ENCODE measurements at regions not wholly inside any gene's neighbourhood (a gene's known extent, or its start where the extent isn't known, plus 50 kb on each side); places are given as distances from the start of the nearest gene placed in this dataset.
"Not testable (repeated sequence)": the region's sequence is repeated elsewhere in the genome, so short reads cannot be mapped to it uniquely, and the experiment has no call there.

DNA sequence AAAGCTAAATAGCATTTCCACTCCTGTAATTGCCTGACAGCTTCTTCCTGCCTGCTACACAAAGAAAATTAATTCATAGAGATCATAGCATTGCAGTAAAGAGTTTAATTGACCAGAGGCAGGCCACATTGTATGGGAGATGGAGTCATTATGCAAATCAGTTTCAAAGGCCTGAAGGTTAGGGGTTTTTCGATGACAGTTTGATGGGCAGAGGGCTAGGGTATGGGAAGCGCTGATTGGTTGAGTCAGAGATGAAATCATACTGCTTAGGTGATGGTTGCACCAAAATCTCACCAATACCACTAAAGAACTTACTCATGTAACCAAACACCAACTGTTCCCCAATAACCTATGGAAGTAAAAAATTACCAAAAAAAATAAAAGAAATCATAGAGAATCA is 599.0 kb downstream of the NUP35 start:
- ATAC-seq (no peak), DNase-seq (no peak)
- intact Hi-C loops (cut with micrococcal nuclease) = no loop called here

GRCh38 chr2:183729380-183729779 is 605.1 kb downstream of the NUP35 start:
- ATAC-seq (no peak), DNase-seq (no peak)
- intact Hi-C loops (cut with micrococcal nuclease) = no loop called here

GRCh38 chr2:183740241-183740640 is 616.0 kb downstream of the NUP35 start:
- intact Hi-C loops (cut with micrococcal nuclease) = no loop called here
- ATAC-seq = no peak
- no peak for DNase-seq

DNA sequence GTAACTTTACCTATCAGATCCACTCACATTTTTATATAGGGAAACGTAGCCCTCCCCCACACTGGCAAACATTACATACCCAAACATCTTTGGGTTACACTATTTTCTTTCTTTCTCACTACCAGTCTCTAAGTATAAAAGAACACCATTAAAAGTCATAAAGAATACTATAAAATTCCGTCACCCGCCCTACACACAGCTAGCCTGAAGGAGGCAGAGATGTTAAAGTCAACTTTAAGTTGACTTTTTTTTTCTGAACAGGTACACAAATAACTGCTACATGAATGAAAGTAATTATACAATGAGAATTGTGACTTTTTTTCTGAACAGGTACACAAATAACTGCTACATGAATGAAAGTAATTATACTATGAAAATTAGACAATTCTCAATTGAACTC is 628.3 kb downstream of the NUP35 start:
- ATAC-seq = no peak
- no peak for DNase-seq

GRCh38 chr2:183759033-183759432 is 634.8 kb downstream of the NUP35 start:
- no peak for ATAC-seq
- DNase-seq = no peak
- intact Hi-C loops (cut with micrococcal nuclease) = no loop called here

More for the DNA sequence above, 628.3 kb downstream of the NUP35 start:
- intact Hi-C loops (cut with micrococcal nuclease) = no loop called here

DNA sequence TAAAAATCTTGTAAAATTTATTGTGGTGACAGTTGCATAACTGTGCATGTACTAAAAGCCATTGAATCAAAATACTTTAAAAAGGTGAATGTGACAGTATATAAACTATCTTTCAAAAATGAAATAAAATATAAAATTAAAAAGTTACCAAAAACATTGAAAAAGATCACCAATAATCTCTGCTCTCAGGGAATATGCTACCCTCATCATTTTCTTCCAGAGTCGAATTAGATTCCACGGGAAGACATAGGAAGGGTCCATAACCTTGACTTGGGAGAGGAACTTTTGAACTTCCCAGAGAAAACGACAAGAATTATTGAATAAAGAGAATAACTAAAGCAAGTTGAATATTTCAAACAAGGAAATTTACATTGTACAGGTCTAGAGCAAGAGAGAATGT is 649.5 kb downstream of the NUP35 start:
- DNase-seq = no peak
- intact Hi-C loops (cut with micrococcal nuclease) = no loop called here
- no peak for ATAC-seq

- DNase-seq (no peak), ATAC-seq (no peak)
- intact Hi-C loops (cut with micrococcal nuclease) = no loop called here
Measured at GRCh38 chr2:183780072-183780471, 655.8 kb downstream of the NUP35 start.

DNA sequence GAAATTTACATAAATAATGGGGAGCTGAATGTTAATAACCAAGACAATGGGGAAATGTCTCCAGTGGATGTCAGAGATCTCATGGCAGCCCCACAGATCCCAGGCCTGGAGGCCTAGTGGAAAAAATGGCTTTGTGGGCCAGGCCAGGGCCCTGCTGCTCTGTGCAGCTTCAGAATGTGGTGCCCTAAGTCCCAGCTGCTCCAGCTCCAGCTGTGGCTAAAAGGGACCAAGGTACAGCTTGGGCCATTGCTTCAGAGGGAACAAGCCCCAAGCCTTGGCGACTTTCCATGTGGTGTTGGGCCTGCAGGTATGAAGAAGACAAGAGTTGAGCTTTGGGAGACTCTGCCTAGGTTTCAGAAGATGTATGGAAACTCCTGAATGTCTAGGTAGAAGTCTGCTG is 658.2 kb downstream of the NUP35 start:
- ATAC-seq = no peak
- no peak for DNase-seq
- intact Hi-C loops (cut with micrococcal nuclease) = no loop called here

- not testable (repeated sequence) for ATAC-seq, DNase-seq
Measured at GRCh38 chr2:183788796-183789195, 664.6 kb downstream of the NUP35 start.

DNA sequence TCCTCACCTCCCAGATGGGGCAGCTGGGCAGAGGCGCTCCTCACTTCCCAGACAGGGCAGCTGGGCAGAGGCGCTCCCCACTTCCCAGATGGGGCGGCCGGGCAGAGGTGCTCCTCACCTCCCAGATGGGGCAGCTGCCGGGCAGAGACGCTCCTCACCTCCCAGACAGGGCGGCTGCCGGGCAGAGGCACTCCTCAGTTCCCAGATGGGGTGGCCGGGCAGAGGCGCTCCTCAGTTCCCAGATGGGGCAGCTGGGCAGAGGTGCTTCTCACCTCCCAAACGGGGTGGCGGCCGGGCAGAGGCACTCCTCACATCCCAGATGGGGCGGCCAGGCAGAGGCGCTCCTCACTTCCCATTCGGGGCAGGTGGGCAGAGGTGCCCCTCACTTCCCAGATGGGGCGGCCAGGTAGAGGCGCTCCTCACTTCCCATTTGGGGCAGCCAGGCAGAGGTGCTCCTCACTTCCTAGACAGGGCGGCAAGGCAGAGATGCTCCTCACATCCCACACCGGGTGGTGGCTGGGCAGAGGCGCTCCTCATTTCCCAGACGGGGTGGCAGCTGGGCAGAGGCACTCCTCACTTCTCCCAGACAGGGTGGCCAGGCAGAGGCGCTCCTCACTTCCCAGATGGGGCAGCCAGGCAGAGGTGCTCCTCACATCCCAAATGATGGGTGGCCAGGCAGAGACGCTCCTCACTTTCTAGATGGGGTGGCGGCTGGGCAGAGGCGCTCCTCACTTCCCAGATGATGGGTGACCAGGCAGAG is 668.1 kb downstream of the NUP35 start:
- ATAC-seq; intact Hi-C loops (cut with micrococcal nuclease); DNase-seq: not testable (repeated sequence)

More at GRCh38 chr2:183788796-183789195, 664.6 kb downstream of the NUP35 start:
- intact Hi-C loops (cut with micrococcal nuclease) = not testable (repeated sequence)

- no peak for ATAC-seq
- intact Hi-C loops (cut with micrococcal nuclease) = no loop called here
- DNase-seq = no peak
Measured at GRCh38 chr2:183798535-183798934, 674.3 kb downstream of the NUP35 start.

DNA sequence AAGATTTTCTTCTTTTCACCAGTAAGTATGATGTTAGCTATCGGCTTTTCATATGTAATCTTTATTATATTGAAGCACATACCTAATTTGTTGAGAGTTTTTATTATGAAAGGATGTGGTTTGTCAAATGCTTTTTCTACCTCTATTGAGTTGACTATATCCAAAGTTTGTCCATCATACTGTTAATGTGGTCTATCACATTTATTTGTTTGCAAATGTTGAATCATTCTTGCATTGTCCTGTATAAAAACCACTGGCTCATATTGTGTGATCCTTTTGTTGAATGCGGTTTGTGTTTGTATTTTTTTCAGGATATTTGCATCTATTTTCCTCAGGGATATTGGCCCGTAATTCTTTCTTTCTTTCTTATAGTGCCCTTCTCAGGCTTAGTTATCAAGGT is 675.5 kb downstream of the NUP35 start:
- ATAC-seq = no peak
- DNase-seq = no peak
- intact Hi-C loops (cut with micrococcal nuclease) = no loop called here

GRCh38 chr2:183803596-183803995 is 679.4 kb downstream of the NUP35 start:
- intact Hi-C loops (cut with micrococcal nuclease) = no loop called here
- DNase-seq (no peak), ATAC-seq (no peak)

- ATAC-seq = no peak
- intact Hi-C loops (cut with micrococcal nuclease) = no loop called here
- no peak for DNase-seq
Measured at GRCh38 chr2:183807870-183808269, 683.6 kb downstream of the NUP35 start.

DNA sequence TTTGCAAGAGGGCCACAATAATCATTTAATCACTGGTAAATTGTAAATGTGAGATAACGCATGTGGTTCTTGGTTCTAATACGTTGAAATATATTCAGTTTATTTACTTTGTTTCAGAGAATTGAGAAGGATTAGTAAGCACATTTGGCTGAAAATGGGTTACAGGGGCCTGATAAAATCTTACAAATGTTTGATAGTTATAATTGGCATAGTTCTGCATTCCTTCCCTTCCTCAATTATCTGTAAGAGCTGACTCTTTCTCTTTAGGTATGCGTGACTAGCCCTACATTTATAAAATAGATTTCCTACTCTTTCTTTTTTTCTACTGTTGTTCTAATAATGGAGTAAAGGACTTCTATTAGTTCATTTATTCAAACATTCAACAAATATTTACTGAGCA is 685.2 kb downstream of the NUP35 start:
- DNase-seq (no peak), ATAC-seq (no peak)
- intact Hi-C loops (cut with micrococcal nuclease) = no loop called here

DNA sequence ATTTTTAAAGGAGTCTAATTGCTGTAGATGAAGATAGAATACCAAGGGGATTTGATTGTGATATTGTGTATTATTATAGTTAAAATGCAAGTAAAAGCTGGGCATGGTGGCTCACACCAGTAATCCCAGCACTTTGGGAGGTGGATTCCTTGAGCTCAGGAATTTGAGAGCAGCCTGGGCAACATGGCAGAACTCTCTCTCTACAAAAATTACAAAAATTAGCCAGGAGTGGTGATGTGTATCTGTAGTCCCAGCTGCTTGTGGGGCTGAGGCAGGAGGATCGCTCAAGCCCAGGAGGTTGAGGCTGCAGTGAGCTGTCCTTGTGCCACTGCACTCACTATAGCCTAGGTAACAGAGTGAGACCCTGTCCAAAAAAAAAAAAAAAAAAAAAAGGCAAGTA is 687.0 kb downstream of the NUP35 start:
- ATAC-seq = no peak
- intact Hi-C loops (cut with micrococcal nuclease) = no loop called here
- no peak for DNase-seq

GRCh38 chr2:183812091-183812490 is 687.8 kb downstream of the NUP35 start:
- intact Hi-C loops (cut with micrococcal nuclease) = no loop called here
- DNase-seq = no peak
- no peak for ATAC-seq

GRCh38 chr2:183825710-183826109 is 701.5 kb downstream of the NUP35 start:
- intact Hi-C loops (cut with micrococcal nuclease) = no loop called here

DNA sequence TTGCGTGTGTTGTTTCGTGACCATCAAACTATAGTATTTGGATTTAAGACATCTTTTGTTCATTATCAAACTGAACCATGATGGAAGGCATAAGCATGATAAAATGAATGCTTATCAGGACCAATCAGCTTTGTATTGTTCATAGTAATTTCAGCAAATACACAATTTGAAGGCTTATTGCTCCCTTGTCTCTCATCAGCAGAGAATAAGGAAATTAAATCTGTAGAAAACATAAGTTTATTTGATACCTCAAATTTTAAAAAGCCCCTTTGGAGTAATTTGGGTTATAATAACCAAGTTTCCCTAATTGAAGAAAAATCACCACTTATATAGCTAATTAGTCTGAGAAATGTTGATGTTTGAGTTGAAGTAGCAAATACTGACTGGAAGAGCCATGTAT is 705.7 kb downstream of the NUP35 start:
- DNase-seq = no peak
- intact Hi-C loops (cut with micrococcal nuclease) = no loop called here
- no peak for ATAC-seq

More at GRCh38 chr2:183825710-183826109, 701.5 kb downstream of the NUP35 start:
- no peak for ATAC-seq
- no peak for DNase-seq

DNA sequence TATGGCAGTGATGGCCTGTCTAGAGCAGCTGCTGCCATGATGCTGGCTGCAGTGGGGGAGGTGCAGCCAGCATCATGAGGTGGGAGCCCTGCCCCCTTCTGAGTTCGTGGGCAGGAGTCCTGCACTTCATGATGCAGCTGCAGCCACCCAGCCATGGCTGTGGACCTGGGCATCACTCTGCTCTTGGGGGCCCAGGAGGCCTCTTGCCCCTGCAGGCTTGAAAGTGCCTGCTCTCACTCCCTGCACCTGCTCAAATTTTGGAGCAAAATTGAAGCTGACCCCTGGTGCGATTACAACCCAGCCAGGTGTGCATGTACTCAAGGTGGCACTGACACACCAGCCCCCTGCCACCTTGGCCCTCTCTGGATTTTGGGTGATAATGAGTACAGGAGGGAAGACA is 712.9 kb downstream of the NUP35 start:
- intact Hi-C loops (cut with micrococcal nuclease) = no loop called here
- ATAC-seq = no peak
- DNase-seq = no peak

DNA sequence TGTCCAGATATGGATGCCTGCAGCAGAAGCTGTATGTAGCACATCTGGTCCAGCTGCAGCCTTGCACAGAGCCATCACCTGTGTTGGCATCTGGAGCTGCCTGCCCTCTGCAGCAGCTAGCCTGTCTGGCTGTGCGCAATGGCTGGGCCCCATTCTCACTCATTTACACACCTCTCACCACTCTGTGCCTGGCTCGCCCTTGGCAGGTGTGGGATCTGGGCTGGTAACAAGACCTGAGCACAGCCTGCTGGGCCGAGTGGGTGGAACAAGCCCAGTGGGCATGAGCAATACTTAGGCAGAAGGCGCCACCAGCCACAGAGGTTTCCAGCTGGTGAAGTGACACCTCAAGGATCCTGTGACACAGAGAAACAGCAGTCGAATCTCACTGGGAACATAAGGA is 714.1 kb downstream of the NUP35 start:
- intact Hi-C loops (cut with micrococcal nuclease) = no loop called here
- no peak for ATAC-seq
- no peak for DNase-seq

All from left ventricle myocardium superior (tissue), 1 donor.